ENCODE measurements at regions not wholly inside any gene's neighbourhood (a gene's known extent, or its start where the extent isn't known, plus 50 kb on each side); places are given as distances from the start of the nearest gene placed in this dataset.

DNA sequence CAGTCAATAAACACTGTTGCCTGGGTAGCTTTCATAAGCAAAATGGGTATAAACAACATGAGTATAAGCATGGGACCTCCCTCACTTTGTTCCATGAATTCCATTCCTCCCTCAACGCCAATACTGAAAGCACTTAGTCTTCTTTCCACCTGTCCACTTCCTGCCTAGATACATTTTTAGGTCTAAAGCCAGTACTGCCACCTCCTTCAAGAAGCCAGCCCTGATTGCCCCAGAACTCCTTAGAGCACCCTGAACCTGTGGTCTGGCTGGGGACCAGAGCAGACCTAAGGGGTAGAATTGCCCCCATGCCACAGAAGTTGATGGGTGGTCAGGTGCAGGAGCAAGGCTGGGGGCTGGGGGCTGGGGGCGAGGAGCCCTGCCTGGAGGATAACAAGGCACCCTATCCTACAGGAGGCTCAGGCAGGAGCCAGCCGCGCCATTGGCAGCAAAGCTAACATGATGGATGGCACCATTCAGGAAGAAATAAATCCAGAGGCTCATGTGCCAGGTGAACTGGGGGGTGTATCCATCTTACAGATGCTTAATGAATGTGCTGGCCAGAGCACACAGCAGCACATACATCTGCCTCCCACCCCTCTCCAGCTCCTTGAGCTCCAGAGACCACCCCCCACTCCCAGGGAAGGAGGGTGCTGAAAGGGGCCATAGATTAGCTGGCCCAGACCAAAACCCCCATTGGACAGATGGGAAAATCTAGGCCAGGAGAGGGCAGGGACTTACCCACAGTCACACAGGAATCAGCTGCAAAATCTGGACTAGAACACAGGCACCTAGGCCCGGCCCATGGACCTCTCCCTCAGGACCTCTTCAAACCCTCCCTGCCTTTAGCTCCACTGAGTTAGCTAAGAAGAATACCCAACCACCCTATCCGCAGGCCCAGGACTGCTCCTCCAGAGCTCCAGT lies 113.8 kb upstream of the LINGO1 start:
- no peak overlapping the region for H3K4me3 ChIP-seq (ENCODE audit: low read depth, low read length)
- DNase-seq (ENCODE audit: low read depth): no peak
- TF ChIP-seq, protein P1, sequence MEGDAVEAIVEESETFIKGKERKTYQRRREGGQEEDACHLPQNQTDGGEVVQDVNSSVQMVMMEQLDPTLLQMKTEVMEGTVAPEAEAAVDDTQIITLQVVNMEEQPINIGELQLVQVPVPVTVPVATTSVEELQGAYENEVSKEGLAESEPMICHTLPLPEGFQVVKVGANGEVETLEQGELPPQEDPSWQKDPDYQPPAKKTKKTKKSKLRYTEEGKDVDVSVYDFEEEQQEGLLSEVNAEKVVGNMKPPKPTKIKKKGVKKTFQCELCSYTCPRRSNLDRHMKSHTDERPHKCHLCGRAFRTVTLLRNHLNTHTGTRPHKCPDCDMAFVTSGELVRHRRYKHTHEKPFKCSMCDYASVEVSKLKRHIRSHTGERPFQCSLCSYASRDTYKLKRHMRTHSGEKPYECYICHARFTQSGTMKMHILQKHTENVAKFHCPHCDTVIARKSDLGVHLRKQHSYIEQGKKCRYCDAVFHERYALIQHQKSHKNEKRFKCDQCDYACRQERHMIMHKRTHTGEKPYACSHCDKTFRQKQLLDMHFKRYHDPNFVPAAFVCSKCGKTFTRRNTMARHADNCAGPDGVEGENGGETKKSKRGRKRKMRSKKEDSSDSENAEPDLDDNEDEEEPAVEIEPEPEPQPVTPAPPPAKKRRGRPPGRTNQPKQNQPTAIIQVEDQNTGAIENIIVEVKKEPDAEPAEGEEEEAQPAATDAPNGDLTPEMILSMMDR (conservative IDR thresholded peaks at IDR 0.05; ENCODE audit: low read depth, low read length): no peak

DNA sequence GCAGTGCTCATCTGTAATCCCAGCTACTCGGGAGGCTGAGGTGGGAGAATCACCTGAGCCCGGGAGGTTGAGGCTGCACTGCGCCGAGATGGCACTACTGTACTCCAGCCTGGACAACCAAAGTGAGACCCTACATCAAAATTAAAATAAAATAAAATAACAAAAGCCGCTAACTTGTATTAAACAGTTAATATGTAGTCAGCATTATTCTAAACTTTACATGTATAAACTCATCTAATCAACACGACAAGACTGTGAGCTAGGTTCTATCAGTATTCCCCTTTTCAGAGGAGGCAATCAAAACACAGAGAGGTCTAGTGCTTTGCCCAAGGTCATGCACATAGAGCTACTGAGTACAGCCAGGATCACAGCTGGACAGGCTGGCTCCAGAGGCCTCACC lies 111.7 kb upstream of the LINGO1 start:
- no peak for DNase-seq (ENCODE audit: low read depth)
- H3K4me3 ChIP-seq (ENCODE audit: low read depth, low read length): no peak overlapping the region
- TF ChIP-seq, protein P1 (conservative IDR thresholded peaks at IDR 0.05; ENCODE audit: low read depth, low read length): no peak

GRCh38 chr15:77742570-77742969 lies 109.9 kb upstream of the LINGO1 start:
- TF ChIP-seq, protein P1 (conservative IDR thresholded peaks at IDR 0.05; ENCODE audit: low read depth, low read length): no peak
- H3K4me3 ChIP-seq (ENCODE audit: low read depth, low read length): no peak overlapping the region
- no peak for DNase-seq (ENCODE audit: low read depth)

GRCh38 chr15:77742127-77742526 lies 109.4 kb upstream of the LINGO1 start:
- DNase-seq (ENCODE audit: low read depth): no peak
- H3K4me3 ChIP-seq (ENCODE audit: low read depth, low read length): no peak overlapping the region
- TF ChIP-seq, protein P1 (conservative IDR thresholded peaks at IDR 0.05; ENCODE audit: low read depth, low read length): no peak

- TF ChIP-seq, protein P1 (conservative IDR thresholded peaks at IDR 0.05; ENCODE audit: low read depth, low read length): no peak
- no peak for DNase-seq (ENCODE audit: low read depth)
- H3K4me3 ChIP-seq (ENCODE audit: low read depth, low read length): no peak overlapping the region
These were observed 108.4 kb upstream of the LINGO1 start for GRCh38 chr15:77741106-77741505.

DNA sequence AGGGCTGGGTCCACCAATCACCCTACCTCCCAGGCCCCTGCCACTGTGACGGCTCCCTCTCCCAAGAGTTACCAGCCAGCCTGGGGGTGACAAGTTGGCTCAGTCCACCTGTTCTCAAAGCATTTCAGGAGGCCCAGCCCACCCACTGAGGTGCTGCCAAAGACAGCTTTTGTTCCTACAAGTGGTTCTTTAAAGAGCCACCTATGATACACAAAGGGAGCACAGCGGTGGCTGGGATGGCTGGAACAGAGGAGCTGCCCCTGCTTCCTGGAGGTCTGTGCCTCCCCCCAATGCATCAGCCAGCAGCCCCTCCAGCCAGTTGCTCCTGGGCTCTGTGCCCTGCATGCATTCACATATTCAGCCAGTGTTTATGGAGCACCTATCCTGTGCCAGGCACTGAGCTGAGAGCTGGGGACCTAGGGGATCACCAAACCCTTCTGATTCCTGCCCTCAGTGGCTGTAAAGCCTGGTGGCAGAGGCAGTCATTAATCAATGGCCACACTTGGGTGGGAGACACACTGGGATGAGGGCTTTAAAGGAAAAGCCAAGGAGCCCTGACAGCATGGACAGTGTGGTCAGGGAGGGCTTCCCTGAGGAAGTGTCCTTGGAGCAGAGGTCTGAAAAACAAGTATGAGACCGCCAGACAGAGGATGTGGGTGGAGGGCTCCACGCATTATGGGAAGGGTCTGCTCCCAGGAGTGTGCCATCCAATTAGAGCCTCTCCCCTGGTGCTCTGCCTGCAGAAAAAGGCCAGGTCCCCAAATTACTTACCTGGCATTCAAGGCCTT lies 107.1 kb upstream of the LINGO1 start:
- TF ChIP-seq, protein P1 (conservative IDR thresholded peaks at IDR 0.05; ENCODE audit: low read depth, low read length): no peak
- no peak for DNase-seq (ENCODE audit: low read depth)
- H3K4me3 ChIP-seq (ENCODE audit: low read depth, low read length): no peak overlapping the region

All from choroid plexus epithelial cell (primary cell).